NCI-H2196 treated with DMSO at 0.1 percent for 48 hours (cell line): ENCODE measurements at regions not wholly inside any gene's neighbourhood (a gene's known extent, or its start where the extent isn't known, plus 50 kb on each side); places are given as distances from the start of the nearest gene placed in this dataset.
"Not testable (repeated sequence)": the region's sequence is repeated elsewhere in the genome, so short reads cannot be mapped to it uniquely, and the experiment has no call there.

Source experiments
- DNase-seq: peaks from one replicate; lab custom pipeline; 2025; ENCODE audit not compliant: unreplicated experiment; lab: John Stamatoyannopoulos, UW

- DNase-seq, result no peak
Observed at GRCh38 chr20:52098186-52098585, 93.4 kb downstream of the ZFP64 start.

GRCh38 chr20:52096117-52096516 is 95.5 kb downstream of the ZFP64 start:
- DNase-seq, result no peak

- DNase-seq, result no peak
Observed at GRCh38 chr20:52094693-52095092, 96.9 kb downstream of the ZFP64 start.

- DNase-seq, result no peak
Observed at GRCh38 chr20:52093575-52093974, 98.0 kb downstream of the ZFP64 start.

- DNase-seq, result no peak
Observed at GRCh38 chr20:52090035-52090434, 101.5 kb downstream of the ZFP64 start.

DNA sequence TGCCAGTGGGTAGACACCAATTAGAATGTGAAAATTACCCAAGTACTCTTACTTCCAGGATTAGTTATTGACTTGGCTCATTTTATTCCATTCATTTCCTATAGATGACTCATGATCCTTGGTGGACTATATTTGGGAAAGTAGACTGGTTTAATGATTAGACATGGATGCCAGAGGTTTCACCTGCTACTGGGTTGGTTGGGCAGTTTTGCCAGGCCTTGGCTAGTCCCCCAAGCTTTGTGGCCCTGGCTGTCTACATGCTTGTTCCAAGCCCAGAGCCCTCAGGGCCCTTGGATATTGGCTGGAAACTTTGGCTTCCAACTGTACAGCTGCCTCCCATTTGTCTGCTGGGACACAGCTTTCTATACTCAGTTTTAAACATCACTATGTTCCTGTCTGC is 104.1 kb downstream of the ZFP64 start:
- no peak for DNase-seq

GRCh38 chr20:52086878-52087277 is 104.7 kb downstream of the ZFP64 start:
- DNase-seq, result no peak

- no peak for DNase-seq
Observed at GRCh38 chr20:52084727-52085126, 106.9 kb downstream of the ZFP64 start.

- DNase-seq, result peak; percentile 2
Observed at GRCh38 chr20:52083627-52084232, 107.8 kb downstream of the ZFP64 start.

DNA sequence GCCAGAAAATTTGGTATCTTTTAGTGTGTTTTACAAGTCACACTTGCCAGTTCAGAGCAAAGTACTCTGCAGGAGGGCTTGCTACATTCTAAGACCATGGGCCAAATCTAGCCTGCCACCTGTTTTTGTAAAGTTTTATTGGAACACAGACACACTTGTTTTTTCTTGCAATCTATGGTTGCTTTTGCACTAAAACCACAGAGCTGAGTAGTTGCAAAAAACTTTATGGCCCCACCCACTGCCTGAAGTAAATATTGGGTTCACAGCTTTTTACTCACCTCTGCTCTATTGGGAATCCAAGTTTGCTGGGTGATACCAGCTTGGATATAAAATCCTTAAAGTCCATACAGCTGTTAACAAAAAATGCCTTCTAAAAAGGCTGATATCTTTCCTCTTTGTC is 109.0 kb downstream of the ZFP64 start:
- no peak for DNase-seq

- no peak for DNase-seq
Observed at GRCh38 chr20:52081791-52082190, 109.8 kb downstream of the ZFP64 start.

- DNase-seq, result no peak
Observed at GRCh38 chr20:52081066-52081465, 110.5 kb downstream of the ZFP64 start.

GRCh38 chr20:52078289-52078688 is 113.3 kb downstream of the ZFP64 start:
- no peak for DNase-seq

DNA sequence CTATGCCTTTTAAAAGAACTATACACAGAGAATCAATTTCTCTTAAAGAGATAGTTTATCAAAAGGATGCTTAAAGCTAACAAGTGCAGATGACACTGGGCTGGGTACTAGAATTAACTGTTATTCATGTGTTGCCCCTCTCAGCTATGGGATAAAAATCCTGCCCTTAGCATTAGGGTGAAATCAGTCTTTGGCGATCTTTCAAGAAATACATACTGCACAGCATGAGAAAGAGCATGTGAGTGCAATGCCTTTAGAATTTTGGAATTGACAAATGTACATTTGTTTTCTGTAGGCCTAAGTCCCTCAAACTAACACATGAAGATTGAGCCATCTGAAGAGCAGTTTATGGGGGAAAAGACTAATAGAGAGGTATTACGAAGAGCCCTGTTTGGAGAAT is 115.4 kb downstream of the ZFP64 start:
- DNase-seq, result no peak

- DNase-seq, result no peak
Observed at GRCh38 chr20:52075400-52075799, 116.2 kb downstream of the ZFP64 start.

DNA sequence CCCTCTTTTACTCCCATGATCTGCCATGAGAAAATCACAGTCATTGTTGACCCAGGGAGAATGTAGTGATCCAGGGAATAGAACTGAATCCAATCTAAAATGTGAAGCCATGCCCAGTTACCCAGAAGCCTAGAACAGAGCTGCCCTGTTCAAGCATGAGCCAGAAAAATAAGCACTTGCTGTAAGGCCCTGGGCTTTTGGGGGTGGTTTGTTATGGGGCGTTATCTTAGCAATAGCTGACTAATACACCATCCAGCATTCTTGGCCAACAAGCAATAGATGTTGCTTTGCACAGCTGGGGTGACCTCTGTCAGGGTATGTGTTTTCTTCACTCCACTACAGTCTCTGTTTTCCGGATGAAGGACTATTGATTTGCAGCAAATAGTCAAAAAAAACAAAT is 120.4 kb downstream of the ZFP64 start:
- no peak for DNase-seq

- no peak for DNase-seq
Observed at GRCh38 chr20:52064931-52065330, 126.6 kb downstream of the ZFP64 start.

DNA sequence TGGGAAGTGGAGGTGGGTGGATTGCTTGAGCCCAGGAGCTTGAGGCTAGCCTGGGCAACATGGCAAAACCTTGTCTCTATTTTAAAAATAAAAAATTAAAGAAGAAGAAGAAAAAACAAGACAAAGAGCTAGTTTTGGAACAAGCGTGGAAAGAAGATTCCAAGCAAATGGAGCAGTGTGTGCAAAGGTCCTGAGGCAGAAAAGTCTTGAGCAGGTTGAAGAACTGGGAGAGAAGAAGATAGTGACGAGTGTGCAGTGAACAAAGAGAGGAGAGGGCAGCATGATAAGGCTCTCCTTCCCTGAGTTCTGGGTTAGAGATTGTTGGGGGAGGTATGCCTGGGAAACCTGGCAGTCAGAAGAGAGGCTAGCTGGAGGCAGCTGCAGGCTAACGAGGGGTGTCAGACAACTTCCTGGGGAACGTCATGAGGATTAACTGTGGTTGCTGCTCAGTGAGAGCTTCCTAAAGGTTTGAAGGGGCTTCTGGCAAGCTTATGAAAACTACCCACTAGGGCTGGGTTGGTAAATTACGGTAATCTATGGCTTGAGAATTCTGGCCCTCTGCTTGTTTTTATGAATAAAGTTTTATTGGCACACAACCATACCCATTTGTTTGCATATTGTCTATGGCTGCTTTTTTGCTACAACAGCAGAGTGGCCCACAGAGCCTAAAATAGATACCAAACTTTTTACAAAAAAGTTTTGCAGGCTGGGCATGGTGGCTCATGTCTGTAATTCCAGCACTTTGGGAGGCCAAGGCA is 128.9 kb downstream of the ZFP64 start:
- no peak for DNase-seq

- DNase-seq, result no peak
Observed at GRCh38 chr20:52060794-52061714, 130.5 kb downstream of the ZFP64 start.

DNA sequence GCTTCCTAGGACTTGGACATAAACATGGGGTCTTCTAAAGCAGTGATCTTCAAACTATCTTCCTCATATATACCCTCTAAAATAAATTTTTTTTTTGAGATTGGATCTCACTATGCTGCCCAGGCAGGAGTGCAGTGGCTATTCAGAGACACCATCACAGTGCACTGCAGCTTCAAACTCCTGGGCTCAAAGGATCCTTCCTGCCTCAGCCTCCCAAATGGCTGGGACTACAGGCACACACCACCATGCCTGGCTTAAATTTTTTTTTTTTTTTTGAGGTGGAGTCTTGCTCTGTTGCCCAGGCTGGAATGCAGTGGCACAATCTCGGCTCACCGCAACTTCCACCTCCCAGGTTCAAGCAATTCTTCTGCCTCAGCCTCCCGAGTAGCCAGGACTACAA is 134.4 kb downstream of the ZFP64 start:
- DNase-seq, result not testable (repeated sequence)

- DNase-seq, result no peak
Observed at GRCh38 chr20:52056203-52057062, 135.1 kb downstream of the ZFP64 start.
